ENCODE measurements at regions not wholly inside any gene's neighbourhood (a gene's known extent, or its start where the extent isn't known, plus 50 kb on each side); places are given as distances from the start of the nearest gene placed in this dataset.

DNA sequence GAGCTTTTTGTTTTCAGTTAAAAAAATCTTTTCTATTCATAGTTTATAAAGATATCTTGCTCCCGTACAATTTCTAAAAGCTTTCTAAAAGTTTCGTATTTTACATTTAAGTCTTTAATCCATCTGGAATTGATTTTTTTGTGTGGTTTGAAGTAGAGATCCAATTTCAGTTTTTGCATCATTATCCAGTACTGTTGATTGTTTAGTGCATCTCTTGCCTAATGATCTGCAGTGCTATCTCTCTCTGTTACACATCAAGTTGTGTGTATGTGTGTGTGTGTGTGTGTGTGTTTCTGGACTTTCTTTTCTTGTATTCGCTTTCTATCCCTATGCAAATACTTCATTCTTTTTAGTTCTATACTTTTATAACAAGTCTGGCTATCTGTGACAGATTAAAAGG lies 605.8 kb upstream of the DPPA4 start:
- intact Hi-C loops (cut with DNase I) = no loop called here
- TF ChIP-seq, protein P1, sequence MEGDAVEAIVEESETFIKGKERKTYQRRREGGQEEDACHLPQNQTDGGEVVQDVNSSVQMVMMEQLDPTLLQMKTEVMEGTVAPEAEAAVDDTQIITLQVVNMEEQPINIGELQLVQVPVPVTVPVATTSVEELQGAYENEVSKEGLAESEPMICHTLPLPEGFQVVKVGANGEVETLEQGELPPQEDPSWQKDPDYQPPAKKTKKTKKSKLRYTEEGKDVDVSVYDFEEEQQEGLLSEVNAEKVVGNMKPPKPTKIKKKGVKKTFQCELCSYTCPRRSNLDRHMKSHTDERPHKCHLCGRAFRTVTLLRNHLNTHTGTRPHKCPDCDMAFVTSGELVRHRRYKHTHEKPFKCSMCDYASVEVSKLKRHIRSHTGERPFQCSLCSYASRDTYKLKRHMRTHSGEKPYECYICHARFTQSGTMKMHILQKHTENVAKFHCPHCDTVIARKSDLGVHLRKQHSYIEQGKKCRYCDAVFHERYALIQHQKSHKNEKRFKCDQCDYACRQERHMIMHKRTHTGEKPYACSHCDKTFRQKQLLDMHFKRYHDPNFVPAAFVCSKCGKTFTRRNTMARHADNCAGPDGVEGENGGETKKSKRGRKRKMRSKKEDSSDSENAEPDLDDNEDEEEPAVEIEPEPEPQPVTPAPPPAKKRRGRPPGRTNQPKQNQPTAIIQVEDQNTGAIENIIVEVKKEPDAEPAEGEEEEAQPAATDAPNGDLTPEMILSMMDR (IDR thresholded peaks at IDR 0.05) = no peak
- Histone ChIP-seq H3K27ac (no peak overlapping the region), H3K9me3 (no peaks in the 10 kb centered on the region), H3K4me1 (no peaks in the 10 kb centered on the region), H3K36me3 (no peaks in the 10 kb centered on the region), H3K4me3 (no peak overlapping the region), H3K27me3 (no peaks in the 10 kb centered on the region)
- ATAC-seq (no peak), DNase-seq (no peak)

DNA sequence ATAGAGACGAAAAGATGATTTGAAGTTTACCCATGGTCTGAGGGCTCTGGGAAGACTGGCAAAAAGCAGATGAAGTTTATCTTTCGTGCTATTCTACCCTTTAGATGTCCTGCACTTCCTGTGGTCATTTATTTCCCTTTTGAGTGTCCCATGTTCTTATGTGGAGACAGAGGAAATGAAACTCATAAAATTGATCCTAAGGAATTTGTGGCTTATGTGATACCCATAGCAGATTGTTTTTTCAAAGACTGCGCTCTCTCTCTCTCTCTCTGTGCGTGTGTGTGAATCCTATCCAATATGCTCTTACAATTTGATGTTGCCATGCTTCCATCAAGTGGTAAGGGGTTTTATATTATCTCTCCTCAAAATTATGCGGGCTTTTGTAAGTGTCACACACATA lies 607.5 kb upstream of the DPPA4 start:
- Histone ChIP-seq H3K27me3 (no peaks in the 10 kb centered on the region), H3K4me1 (no peaks in the 10 kb centered on the region), H3K9me3 (no peaks in the 10 kb centered on the region), H3K36me3 (no peaks in the 10 kb centered on the region), H3K27ac (no peak overlapping the region), H3K4me3 (no peak overlapping the region)
- intact Hi-C loops (cut with DNase I) = no loop called here
- TF ChIP-seq, protein P1 (IDR thresholded peaks at IDR 0.05) = no peak
- DNase-seq (no peak), ATAC-seq (no peak)

DNA sequence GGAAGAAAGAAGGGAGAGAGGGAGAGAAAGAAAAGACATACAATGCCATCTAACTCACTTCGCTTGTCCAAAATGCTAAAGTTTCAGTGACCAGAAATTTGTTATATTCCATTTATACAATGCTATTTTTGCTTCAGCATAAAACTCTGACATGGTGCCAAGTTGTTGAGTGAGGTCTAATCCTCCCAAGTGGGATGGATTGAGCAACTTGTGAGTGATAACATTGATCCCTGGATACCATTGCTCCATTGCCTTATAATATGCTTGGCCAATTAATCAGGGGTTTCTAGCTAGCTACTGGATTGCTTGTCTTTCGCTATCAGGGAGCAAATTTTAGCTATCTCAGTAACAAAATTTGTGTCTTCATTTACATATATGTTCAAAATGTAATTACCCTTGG lies 615.6 kb upstream of the DPPA4 start:
- Histone ChIP-seq H3K4me3 (no peak overlapping the region), H3K27ac (no peak overlapping the region), H3K9me3 (no peaks in the 10 kb centered on the region), H3K4me1 (no peaks in the 10 kb centered on the region), H3K27me3 (no peaks in the 10 kb centered on the region), H3K36me3 (no peaks in the 10 kb centered on the region)
- TF ChIP-seq, protein P1 (IDR thresholded peaks at IDR 0.05) = no peak
- intact Hi-C loops (cut with DNase I) = no loop called here
- no peak for ATAC-seq
- DNase-seq = no peak

DNA sequence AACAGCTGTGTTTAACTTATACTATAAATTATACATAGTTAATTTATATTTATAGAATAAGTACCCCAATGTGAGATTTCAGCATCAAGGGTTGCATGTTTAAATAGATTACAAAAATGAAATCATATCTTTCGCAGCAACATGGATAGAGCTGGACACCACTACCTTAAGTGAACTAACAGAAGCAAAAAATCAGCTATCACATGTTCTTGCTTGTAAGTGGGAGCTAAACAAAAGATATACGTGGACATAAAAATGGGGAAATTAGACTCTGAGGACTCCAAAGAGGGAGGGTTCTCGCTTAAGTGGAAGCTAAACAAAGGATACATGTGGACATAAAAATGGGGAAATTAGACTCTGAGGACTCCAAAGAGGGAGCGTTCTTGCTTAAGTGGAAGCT lies 626.5 kb upstream of the DPPA4 start:
- Histone ChIP-seq H3K27me3 (no peaks in the 10 kb centered on the region), H3K27ac (no peak overlapping the region), H3K4me3 (no peak overlapping the region), H3K4me1 (no peaks in the 10 kb centered on the region), H3K9me3 (no peaks in the 10 kb centered on the region), H3K36me3 (no peaks in the 10 kb centered on the region)
- DNase-seq = no peak
- TF ChIP-seq, protein P1 (IDR thresholded peaks at IDR 0.05) = no peak
- intact Hi-C loops (cut with DNase I) = no loop called here
- ATAC-seq = no peak

DNA sequence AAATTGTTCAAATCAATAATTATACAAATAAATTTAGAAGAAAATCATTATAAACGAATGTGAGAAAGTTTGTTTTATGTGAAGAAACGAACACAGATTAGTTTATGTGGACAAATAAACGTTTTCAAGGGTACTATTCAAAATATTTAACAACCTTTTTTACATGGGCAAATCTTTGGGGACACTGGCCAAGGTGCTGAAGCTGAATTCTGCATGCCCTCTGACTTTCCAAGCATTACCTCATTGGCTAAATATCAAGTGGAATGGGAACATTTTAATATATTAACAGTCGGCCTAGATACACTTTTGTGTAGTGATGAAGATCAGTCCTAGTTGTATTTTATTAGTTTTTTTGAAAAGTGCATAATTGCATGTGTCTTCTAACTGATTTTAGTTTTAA lies 636.4 kb upstream of the DPPA4 start:
- intact Hi-C loops (cut with DNase I) = no loop called here
- TF ChIP-seq, protein P1 (IDR thresholded peaks at IDR 0.05) = no peak

DNA sequence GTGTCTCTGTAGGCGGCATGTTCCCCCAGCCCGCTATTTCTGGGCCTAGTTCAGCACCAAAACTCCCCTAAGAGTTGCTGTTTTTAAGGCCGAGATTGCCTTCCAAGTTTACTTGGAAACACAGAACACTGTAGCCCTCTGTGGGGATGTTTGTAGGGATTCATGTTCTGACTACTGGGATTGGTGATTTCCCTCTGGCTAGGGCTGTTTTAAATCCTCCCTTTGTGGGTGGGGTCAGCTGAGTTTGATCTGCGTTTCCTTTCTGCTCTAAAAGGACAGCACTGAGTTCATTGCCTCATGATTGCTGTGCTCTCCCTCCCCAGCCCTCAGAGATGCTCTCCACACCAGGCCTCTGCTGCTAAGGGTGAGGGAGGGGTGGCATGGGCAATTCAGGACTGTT lies 640.6 kb upstream of the DPPA4 start:
- no peak overlapping the region for H3K4me3 ChIP-seq
- H3K36me3 ChIP-seq = no peaks in the 10 kb centered on the region
- no peak for ATAC-seq
- H3K4me1 ChIP-seq = no peaks in the 10 kb centered on the region
- no peaks in the 10 kb centered on the region for H3K27me3 ChIP-seq
- intact Hi-C loops (cut with DNase I) = no loop called here
- DNase-seq = no peak
- no peak overlapping the region for H3K27ac ChIP-seq
- TF ChIP-seq, protein P1 (IDR thresholded peaks at IDR 0.05) = no peak
- H3K9me3 ChIP-seq = no peaks in the 10 kb centered on the region

More for the DNA sequence above, 636.4 kb upstream of the DPPA4 start:
- Histone ChIP-seq H3K27me3 (no peaks in the 10 kb centered on the region), H3K4me1 (no peaks in the 10 kb centered on the region), H3K27ac (no peak overlapping the region), H3K9me3 (no peaks in the 10 kb centered on the region), H3K4me3 (no peak overlapping the region), H3K36me3 (no peaks in the 10 kb centered on the region)
- no peak for ATAC-seq
- no peak for DNase-seq

All from upper lobe of right lung (tissue), 1 donor.